K562 (cell line): ENCODE measurements at regions not wholly inside any gene's neighbourhood (a gene's known extent, or its start where the extent isn't known, plus 50 kb on each side); places are given as distances from the start of the nearest gene placed in this dataset.

Experiments used
- CTCF ChIP-seq, 3 experiments: IDR thresholded peaks in 2 of 3; conservative IDR thresholded peaks in 1 of 3; 2 replicates each; pipeline ENCODE4 v1.5.1; 2011 to 2012; ENCODE audit warnings: low read length in 3 of 3, mild to moderate bottlenecking in 3 of 3, control low read depth in 2 of 3, improper control_type of control experiment in 1 of 3, inconsistent platforms in 1 of 3, low read depth in 1 of 3, mixed read lengths in 1 of 3, moderate library complexity in 1 of 3; ENCODE audit not compliant: insufficient read depth in 2 of 3
- CXXC5 ChIP-seq: fragments of 250-450 bp; sonication (Bioruptor Pico); IDR thresholded peaks from 2 replicates; pipeline ENCODE4 v1.8.0; 2022; ENCODE audit warnings: inconsistent platforms, mild to moderate bottlenecking, moderate library complexity
- GABPB1 ChIP-seq: sonication (generic); formaldehyde crosslinking; IDR thresholded peaks from 2 replicates; pipeline ENCODE4 v1.8.0; 2022; ENCODE audit warnings: mild to moderate bottlenecking, missing genetic modification reagents
- HDAC2 ChIP-seq: fragments of 450-650 bp; IDR thresholded peaks from 2 replicates; pipeline ENCODE4 v1.6.1; 2016; ENCODE audit warnings: mild to moderate bottlenecking
- LEF1 ChIP-seq: fragments of 450-650 bp; IDR thresholded peaks from 2 replicates; pipeline ENCODE4 v1.6.1; 2016; ENCODE audit warnings: mild to moderate bottlenecking
- NCOA4 ChIP-seq: fragments of 450-650 bp; IDR thresholded peaks from 2 replicates; pipeline ENCODE4 v1.6.1; 2018; ENCODE audit warnings: mild to moderate bottlenecking; ENCODE audit not compliant: partially characterized antibody
- RAD21 ChIP-seq, 2 experiments: fragments of 250-450 bp in 1 of 2; fragments of 450-650 bp in 1 of 2; sonication (Bioruptor Pico) in 1 of 2; formaldehyde crosslinking in 1 of 2; IDR thresholded peaks in 1 of 2; conservative IDR thresholded peaks in 1 of 2; 2 replicates each; pipeline versions ENCODE4 v1.4.0 to v1.8.0; 2020 to 2022; ENCODE audit warnings: mild to moderate bottlenecking in 2 of 2, moderate library complexity in 1 of 2
- SMC3 ChIP-seq: conservative IDR thresholded peaks from 2 replicates; pipeline ENCODE4 v1.6.1; 2011; ENCODE audit warnings: low read depth, low read length, improper control_type of control experiment; ENCODE audit not compliant: insufficient read depth
- SREBF2 ChIP-seq: sonication (generic); formaldehyde crosslinking; IDR thresholded peaks from 2 replicates; pipeline ENCODE4 v1.4.0; 2020; ENCODE audit warnings: mild to moderate bottlenecking, missing genetic modification reagents
- ZNF277 ChIP-seq: fragments of 250-450 bp; sonication (Bioruptor Pico); IDR thresholded peaks from 2 replicates; pipeline ENCODE4 v1.8.0; 2022; ENCODE audit warnings: inconsistent platforms, mild to moderate bottlenecking, moderate library complexity, borderline replicate concordance
- ZNF75A ChIP-seq: fragments of 450-650 bp; formaldehyde crosslinking; IDR thresholded peaks from 2 replicates; pipeline ENCODE4 v1.4.0; 2020; ENCODE audit warnings: mild to moderate bottlenecking
- TF ChIP-seq, protein P1 (sequence below): fragments of 250-450 bp; sonication (Bioruptor Pico); IDR thresholded peaks from 2 replicates; pipeline ENCODE4 v1.8.0; 2021; ENCODE audit warnings: mild to moderate bottlenecking, moderate library complexity

DNA sequence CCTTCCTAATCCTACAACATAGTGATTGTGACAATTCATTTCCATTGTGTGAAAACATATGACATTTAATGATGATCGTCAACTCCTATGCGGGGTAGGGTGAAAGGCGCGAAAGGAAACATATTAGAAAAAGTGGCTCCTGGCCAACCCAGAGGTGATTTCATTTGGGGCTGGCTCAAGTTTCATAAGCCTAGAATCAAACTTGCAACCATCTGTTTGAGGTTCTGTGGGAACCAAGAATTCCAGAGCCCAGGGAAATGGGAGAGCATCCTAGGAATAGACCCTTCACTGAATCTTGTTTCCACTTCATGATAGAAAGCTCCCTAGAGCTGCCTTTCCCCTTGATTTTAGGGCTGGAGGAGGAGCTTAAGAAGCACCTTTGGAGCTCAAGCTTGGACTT, 101.3 kb upstream of the EGFL6 start:
- TF ChIP-seq ZNF277 (CRISPR knock-in tag) (no peak), GABPB1 (CRISPR knock-in tag) (no peak), ZNF75A (CRISPR knock-in tag) (no peak), NCOA4 (no peak), CTCF (IDR thresholded peaks at IDR 0.05 in 2 of 3, conservative IDR thresholded peaks at IDR 0.05 in 1 of 3; ENCODE audit: insufficient read depth in 2 of 3, low read depth in 1 of 3, low read length in 3 of 3) (no peak), LEF1 (no peak), SREBF2 (CRISPR knock-in tag) (no peak), CXXC5 (CRISPR knock-in tag) (no peak), SMC3 (no peak), RAD21 (CRISPR knock-in tag; conservative IDR thresholded peaks at IDR 0.05 in 1 of 2, IDR thresholded peaks at IDR 0.05 in 1 of 2) (no peak), HDAC2 (no peak)
- TF ChIP-seq, protein P1, sequence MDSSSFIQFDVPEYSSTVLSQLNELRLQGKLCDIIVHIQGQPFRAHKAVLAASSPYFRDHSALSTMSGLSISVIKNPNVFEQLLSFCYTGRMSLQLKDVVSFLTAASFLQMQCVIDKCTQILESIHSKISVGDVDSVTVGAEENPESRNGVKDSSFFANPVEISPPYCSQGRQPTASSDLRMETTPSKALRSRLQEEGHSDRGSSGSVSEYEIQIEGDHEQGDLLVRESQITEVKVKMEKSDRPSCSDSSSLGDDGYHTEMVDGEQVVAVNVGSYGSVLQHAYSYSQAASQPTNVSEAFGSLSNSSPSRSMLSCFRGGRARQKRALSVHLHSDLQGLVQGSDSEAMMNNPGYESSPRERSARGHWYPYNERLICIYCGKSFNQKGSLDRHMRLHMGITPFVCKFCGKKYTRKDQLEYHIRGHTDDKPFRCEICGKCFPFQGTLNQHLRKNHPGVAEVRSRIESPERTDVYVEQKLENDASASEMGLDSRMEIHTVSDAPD (CRISPR knock-in tag): no peak
